Midbrain (tissue), 1 donor: ENCODE measurements at regions not wholly inside any gene's neighbourhood (a gene's known extent, or its start where the extent isn't known, plus 50 kb on each side); places are given as distances from the start of the nearest gene placed in this dataset.

Experiments
- DNase-seq: peaks from one replicate; lab custom pipeline; 2025; lab: John Stamatoyannopoulos, UW

DNA sequence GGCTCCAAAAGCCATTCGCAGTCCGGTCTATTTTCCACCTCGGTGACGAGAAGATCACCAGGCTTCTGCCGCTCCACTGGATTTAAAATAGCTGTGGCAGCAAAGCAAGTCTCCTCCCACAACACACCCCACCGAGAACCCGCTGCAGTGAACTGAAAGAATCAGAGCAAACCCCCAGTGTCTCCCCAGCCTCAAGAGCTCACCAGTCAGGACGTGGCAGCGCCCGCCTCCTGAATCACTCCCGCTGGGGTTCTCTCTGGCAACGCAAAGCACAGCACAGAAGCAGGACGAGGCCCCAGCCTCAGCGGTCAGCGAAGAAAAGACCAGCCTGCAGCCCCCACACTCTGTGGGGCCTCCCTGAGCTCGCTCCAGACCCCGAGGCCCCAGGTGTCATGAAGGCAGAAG is 126.1 kb upstream of the PPP2R2D start:
- DNase-seq: no peak

DNA sequence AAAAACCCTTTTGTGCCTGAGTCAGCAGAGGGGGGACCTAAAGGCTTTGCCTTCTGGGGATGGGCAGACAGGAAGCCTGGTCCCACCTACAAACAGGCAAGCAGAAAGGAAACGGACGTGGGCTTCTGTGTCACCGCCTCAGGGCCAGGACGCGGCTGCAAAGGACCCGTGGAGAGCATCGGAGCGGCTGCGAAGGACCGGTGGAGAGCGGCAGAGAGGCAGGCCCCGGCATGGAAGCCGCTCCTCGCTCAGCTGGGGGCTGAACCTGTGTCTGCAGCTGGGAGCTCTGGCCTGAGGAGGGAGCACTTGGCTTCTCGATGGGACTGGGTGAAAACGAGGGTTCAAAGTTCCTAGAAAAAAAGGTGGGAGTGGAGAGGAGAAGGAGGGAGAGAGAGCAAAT is 125.4 kb upstream of the PPP2R2D start:
- DNase-seq: no peak

DNA sequence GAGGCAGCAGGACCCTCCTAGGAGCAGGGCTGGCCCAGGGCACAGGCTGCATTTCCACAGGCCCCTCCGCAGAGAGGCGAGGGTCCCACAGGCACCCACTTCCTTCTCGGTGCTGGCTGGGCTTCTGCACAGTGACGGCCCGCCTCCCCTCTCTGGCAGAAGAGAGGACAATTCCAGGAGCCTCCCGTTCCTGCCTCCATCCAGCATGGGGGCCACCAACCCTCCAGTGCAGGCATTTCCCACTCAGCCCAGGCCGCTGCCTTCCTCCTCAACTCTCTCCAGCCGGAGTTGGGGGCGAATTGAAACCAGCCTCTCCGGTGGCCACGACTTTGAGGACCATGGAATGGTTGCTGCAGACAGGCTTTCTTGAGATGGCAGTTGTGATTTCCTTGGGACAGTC is 125.0 kb upstream of the PPP2R2D start:
- DNase-seq: no peak

DNA sequence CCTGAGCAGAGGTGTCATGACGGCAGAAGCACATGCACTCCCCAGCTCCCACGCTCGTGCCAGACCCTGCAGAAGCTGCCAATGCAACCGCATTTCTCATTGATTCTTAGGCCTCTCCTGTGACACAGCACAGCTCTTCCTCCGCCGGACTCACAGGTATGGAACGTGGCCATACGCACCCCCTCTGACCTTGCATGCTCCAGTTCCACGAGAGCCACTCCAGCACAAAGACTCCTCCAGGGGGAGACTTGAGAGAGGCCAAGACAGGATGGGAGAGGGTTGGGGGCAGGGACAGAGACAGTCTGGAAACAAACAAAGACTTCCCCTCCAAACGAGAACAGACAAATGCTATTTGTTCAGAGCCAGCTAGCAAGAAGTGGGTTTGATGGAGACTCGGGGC is 124.3 kb upstream of the PPP2R2D start:
- no peak for DNase-seq

DNA sequence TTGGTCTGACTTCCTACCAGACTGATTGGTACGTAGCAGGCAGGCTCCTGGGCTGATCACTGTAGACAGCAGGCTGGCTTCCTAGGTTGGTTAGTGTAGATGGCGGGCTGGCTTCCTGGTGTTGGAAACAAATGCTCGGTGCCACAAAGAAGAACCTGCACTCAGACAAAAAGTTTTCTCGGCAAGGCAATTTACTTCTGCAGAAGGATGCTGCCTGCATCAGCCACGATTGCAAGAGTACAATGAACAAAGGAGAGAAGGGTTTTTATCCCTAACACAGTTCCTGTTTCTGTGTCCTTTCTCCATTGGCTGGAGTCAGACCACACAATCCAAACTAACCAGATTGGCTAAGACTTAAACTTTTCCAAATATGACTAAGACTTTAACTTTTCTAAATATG is 123.6 kb upstream of the PPP2R2D start:
- no peak for DNase-seq

DNA sequence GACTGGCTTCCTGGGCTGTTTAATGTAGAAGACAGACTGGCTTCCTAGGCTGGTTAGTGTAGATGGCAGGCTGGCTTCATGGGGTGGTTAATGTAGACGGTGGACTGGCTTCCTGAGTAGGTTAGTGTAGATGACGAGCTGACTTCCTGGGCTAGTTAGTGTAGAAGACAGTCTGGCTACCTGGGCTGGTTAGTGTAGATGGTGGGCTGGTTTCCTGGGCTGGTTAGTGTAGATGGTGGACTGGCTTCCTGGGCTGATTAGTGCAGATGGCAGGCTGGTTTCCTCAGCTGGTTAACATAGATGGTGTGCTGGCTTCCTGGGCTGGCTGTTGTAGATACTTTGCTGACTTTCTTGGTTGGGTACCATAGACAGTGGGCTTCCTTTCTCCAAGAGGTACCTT is 122.9 kb upstream of the PPP2R2D start:
- DNase-seq: no peak

DNA sequence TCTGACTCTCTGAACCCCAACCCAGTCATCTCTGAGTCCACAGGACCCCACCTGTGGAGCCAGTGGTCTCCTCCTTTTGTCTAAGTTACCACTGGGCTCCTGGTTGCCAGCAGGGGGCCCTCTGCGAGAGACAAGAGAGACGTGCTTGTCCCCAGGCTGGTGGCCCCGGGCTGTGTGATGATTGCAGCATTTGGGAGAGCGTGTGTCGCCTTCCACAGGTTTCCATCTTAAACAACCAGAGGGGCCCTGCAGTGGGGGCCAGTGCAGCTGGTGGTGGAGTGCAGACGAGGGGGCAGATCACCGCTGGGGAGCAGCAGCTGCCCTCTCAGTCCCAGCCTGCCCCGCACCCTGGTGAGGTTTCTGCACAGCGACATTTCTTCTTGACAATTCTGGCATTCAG is 122.4 kb upstream of the PPP2R2D start:
- no peak for DNase-seq

DNA sequence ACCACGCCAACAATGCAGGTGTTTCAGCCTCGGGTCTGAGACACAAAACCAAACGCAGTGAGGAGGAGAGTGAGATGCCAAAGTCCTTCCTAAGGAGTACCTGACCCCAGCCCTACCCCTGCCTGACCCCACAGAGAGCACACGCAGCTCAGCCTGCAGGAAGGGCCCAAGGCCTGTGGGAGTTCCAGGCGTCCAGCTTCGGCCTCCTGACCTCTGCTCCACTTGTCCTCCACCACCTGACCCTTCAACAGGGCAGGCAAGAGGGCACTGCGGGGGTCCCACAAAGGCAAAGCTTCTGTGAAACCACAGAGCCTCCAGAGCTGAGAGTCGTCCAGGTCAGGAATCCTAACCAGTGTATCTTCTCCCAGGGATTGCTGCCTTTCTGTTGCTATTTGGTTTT is 122.0 kb upstream of the PPP2R2D start:
- no peak for DNase-seq

DNA sequence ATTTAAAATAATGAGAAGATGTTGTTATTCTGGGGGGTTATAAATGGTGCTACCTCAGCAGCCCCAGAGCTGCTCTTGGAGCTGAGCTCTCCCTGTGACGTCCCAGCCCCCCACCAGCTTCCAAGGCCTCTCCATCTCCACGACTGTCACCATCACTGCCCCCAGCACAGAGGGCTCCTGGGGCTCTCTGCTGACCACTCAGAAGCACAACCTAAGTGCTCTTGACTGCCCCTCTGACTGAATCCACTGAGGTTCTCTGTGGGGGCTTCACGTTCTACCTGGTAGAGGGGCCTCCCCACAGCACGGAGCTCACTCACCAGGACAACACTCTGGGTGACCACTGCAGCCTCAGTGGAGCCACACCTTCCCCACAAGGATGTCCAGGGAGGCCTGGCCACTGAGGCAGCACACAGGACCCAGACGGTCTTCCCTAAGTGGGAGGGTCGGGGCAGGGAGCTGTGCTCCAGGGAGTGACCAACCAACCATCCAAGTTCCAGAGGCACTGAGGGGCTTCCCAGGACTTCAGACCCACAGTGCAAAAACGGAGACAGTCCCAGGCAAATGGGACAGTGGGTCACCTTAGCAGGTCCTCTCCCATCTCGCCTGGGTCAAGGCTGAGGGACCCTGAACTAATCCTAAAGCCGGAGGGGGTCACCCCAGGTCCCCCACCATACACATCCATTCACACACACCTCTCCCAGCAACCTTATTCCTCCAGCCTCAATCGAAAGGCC is 121.0 kb upstream of the PPP2R2D start:
- no peak for DNase-seq

DNA sequence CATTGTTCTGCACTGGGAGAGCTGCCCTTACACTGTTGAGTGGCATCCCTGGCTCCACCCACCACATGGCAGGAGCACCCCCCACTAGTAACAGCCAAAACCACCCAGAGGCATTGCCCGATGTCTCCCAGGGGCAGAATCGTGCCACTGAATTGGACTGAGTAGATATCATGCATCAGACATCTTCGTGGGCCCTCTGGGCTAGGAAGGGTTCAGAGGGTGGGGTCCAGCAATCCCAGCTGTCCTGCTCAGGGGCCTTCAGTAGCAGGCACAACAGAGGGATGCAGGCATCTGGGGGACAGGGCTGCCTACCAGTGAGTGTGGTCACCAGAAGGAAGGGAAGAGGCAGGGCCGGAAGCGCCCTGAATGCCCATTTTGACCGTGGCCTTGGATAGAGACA is 119.7 kb upstream of the PPP2R2D start:
- no peak for DNase-seq

DNA sequence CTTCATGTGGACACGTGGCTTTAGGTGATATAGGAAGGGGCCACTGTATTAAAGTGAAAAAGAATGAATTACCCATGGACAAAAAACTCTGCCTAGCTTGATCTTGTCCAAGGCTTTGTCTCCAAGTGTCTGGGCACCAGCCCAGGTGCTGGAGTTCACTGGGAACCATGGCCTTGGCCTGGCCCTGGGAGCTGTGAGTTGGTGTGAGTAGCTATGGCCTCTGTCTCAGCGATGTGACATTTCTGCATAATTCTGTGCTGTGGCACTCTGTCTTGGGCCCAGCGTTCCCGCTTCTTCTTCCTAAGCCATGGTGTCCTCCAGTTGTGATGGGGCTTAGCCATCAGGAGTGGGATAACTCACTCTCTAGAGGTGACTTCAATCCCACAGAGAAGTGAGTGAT is 119.0 kb upstream of the PPP2R2D start:
- DNase-seq: no peak

DNA sequence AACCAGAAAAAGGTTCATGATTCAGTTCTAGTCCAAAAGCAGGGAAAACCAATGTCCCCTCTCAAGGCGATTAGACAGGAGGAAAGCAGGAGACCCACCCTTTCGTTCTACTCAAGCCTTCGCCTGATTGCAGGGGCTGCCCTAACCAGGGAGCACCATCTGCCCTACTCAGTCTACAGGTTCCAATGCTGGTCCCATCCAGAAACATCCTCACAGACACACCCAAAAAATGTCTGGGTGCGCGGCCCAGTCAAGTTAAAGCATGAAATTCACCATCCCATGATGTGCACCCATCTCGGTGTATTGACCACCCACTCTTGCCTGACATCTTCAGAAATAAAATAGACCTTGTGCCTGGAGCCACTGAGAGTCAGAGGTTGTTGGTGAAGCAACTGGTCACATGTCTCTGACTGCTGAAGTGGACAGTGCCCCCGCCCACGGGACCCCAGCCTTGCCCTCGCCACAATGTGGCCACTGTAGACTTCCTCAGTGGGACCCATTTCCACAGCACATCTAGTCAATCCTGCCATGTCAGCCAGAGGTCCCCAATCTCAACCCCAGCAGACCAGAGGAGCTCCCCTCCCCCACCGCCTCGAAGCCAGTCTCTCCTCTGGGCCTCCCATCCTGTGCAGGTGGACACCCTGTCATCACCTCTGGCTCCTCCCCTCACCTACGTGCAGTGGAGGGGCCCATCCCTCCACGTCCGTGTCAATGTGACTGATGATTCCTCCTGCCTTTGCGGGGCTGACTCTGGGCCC is 116.3 kb upstream of the PPP2R2D start:
- DNase-seq: no peak

DNA sequence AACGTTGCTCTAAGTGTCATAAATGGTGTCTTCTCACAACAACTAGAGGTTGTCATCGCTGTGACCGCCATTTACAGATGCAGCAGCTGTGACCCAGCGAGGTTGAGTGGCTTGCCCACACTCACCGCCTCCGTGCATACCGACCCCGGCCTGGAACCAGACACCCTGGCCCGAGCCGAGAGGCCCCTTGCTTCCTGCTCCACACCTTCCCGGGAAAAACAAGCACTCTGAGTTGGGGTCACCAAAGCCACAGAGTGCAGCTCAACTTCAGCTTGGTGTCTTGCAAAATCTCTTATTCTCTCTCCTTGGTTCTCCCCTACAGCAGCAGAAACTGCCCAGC is 115.7 kb upstream of the PPP2R2D start:
- DNase-seq: no peak

DNA sequence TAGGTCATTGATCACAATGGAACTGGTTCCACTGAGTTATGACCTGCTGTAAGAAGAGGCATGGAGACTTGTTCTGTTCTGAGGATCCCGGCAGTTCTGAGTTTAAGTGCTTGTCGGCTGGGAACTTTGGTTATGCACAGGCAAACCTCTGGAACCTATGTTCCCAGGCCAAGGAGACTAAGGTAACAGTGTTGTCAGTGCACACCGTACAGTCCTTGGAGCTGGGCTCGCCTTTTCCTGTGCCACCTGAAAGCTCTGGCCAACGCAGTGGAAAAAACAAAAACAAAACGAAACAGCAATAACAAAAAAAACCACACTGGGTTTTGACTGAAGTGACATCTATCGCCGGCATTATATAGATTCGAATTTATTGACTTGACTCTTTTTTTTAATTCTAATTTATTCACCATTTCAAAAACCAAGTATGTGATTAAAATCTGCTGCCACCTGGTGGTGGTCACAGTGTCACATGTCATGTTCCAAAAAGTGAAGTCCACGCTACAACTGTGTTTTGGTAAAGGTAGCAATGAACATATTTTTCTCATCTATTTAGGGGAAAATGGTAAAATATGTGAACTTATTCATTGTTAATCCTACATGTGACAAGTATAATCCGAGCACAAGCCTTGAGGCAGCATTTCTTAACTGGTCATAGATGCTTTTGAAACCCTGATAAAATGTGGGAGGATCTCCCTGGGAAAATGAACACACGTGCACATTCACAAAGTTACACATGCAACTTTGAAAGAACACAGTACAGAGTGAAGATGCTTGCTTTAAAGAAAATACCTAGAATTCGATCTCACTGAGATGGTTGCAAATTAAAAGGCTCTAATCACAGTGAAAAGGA is 113.8 kb upstream of the PPP2R2D start:
- DNase-seq: peak; percentile 53

DNA sequence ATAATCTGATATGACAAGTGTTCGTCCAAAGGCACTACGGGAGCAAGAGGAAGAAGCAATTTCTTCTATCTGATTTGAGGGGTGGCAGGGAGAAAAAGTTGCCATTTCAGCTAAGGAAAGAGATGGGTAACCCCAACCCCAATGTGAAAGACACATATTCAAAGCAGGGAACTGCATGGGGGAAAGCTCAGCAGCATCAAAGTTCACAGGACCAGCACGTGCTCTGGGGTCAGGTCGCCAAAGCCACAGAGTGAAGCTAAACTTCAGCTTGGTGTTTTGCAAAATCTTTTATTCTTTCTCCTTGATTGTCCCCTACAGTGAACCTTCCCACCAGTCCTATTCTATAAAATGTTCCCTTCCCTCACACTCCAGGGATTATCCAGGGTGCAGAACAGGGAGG is 112.8 kb upstream of the PPP2R2D start:
- DNase-seq: no peak

DNA sequence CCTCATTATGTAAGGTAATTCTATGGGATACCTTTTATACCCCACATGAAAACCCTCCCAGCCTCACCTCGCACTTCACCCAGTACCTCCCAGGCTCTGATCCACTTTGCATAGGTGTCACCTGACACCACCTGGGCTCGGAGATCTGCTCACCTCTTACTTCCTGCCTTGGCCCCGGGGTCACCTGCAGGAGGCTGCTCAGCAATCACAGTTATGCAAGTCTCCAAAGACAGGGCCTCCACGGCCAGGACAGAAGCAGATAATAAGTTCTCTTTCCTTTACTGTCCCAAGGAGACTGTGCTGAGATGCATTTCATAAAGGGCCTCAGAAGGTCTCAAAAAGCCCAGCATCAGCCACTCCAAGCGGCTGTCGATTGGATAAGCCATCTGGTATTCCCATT is 112.4 kb upstream of the PPP2R2D start:
- no peak for DNase-seq

DNA sequence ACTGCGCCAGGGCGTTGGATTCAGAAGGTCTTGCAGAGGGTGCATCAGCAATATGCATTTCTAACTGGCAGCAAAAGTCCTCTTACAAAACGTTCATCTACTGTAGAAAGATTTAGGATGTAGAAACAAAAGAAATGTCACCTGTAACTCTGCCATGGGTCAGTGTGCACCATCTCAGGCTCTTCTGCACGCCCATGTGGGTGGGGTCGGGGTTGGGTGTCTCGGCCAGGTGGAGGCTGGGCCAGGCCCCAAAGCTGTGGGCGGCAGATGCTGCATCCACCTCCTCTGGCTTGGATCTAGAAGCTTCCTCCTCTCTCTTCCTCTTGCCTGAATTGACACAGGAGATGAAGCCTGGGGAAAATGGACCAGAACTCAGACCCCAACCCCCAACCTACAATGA is 111.3 kb upstream of the PPP2R2D start:
- no peak for DNase-seq

DNA sequence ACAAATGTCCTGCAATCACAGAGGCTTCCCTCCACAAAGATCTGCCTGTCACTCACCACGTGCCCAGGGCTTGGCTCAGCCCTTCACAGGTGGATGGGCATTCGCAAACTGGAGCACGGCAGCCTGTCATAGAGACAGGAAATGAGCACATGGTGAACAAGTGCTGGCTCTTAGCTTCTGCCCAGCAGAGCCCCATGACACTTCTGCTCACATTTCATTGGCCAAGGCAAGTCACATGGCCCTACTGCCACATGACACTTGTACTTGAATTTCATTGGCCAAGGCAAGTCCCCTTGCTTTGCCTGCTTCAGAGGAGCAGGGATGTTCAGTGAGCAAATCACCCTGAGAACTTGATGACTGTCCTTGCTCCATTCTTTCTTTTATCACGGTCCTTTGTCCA is 110.8 kb upstream of the PPP2R2D start:
- no peak for DNase-seq

DNA sequence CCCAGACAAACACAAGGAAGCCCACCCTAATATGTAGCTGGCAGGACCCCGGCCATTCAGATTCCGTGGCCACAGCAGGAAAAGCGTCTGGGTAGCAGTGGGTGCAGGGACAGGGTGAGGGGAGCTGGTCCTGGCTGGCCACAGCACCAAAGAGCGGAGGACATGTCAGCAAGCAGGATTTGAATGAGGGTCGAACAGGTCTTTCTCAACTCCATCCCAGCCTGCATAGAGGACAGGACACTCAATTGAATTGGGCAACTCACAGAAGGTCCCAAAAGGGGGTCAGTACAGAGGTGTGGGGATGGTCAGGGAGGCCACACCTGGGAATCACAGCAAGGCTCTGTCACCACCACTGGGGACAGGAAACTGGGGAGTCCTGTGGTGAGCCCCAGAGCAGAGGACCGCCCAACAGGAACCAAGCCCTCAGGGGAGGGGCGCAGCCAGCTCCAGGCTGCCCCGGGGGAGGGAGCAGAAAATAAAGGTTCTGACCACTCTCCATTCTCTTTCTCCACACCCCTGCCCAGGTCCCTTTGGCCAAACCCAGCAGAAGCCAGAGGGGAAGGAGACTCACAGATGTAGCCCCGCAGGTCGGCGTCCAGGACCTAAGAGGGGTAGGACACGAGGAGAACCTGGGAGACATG is 108.7 kb upstream of the PPP2R2D start:
- no peak for DNase-seq

DNA sequence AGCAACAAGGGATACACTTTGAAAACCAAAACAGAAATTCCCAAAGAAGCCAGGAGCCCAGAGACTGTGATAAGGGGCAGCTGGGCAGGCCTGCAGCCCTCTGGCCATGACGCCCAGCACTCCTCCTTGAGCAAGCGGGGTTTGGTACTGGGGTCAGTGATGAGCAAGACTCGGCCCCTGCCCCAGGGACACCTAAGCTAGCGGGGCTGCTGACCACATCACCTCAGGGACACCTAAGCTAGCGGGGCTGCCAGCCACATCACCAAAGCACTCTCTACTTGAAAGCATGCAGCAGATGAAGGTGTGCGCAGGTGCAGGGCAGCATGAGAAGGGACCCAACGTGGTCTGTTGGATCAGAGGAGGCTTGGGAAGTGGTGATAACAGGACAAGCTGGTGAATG is 108.0 kb upstream of the PPP2R2D start:
- no peak for DNase-seq

DNA sequence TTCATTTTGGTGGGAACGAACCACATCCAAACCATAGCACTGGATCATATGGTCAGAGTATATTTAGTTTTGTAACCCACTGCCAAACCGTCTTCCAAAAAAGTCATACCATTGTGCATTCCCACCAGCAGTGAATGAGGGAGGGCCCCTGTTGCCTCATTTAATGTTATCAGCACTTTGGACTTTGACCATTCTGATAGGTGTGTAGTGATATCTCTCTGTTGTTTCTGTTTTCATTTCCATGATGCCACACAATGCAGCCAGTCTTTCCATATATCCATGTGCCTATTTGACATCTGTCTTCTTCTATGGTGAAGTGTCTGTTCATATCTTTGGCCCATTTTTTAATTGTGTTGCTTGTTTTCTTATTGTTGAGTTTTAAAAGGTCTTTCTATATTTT is 105.0 kb upstream of the PPP2R2D start:
- DNase-seq: no peak

DNA sequence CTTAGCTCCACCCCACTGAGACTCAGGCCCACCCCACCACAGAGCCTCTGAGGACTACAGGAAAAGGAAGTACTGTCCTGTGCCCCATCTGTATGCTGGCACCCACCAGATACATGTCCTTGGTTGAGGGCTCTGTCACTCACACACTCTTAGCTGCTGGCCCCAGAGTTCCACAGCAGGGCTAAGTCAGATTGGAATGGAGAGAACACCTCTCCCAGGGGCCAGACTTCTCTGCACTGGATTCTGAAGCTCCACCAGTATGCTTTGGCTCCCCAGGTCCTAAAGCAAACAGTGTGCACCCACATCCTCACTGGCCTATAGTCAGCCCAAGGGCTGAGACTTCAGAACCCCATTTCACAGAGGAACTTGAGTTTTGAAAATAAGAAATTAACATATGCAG is 103.2 kb upstream of the PPP2R2D start:
- DNase-seq: no peak

DNA sequence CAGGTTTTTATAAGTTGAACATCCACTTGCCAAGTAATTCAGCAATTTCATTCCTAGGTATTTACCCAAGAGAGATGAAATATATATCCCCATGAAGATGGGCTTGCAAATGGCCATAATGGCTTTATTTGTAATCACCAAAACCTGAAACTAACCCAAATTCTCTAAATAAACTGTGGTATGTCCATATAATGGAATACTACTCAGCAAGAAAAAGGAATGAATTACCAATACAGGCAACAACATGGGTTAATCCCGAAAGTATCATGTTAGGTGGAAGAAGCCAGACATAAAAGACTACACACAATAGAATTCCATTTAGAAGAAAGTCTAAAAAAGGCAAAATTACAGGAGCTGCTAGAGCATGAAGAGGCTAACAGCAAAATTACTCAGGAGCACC is 101.4 kb upstream of the PPP2R2D start:
- no peak for DNase-seq
